Endothelial cell of umbilical vein (primary cell): ENCODE measurements at regions not wholly inside any gene's neighbourhood (a gene's known extent, or its start where the extent isn't known, plus 50 kb on each side); places are given as distances from the start of the nearest gene placed in this dataset.

Experiments used
- BruUV-seq: library from RNA; stranded (reverse); fragments of 400-500 nt; replicated peaks from 2 replicates; lab custom pipeline; 2021; lab: Mats Ljungman, UMichigan
- CTCF ChIA-PET: fragments of 300-600, 350-600 bp; sonication (Branson Sonifier 250); formaldehyde crosslinking; loops from one replicate; lab custom pipeline; 2021; ENCODE audit warnings: antibody characterized with exemption, inconsistent platforms; lab: Charles Lee
- POLR2A ChIA-PET: fragments of 300-600, 350-600 bp; sonication (Branson Sonifier 250); formaldehyde crosslinking; loops from one replicate; lab custom pipeline; 2021; ENCODE audit warnings: antibody characterized with exemption, inconsistent platforms; lab: Charles Lee
- DNase-seq: peaks from one replicate; pipeline ENCODE4 v3.0.0-alpha.2; 2011; ENCODE audit warnings: low read depth, low spot score
- FAIRE-seq: peaks from 2 replicates; lab custom pipeline; 2011; peaks lifted over from hg19 to GRCh38; lab: Jason Lieb, UNC
- H2AFZ ChIP-seq: 2 replicates; pipeline ENCODE4 v1.6.0; 2012; ENCODE audit warnings: low read depth, low read length, control low read depth, inconsistent platforms
- H3K27ac ChIP-seq: 2 replicates; pipeline ENCODE4 v1.5.1; 2011; ENCODE audit warnings: low read depth, mild to moderate bottlenecking, control low read depth, low read length, moderate library complexity; ENCODE audit not compliant: insufficient read depth
- H3K27me3 ChIP-seq, 2 experiments: 2 replicates each; pipeline versions ENCODE4 v1.6.0 to v1.6.1; 2011; ENCODE audit warnings: low read length in 2 of 2, mixed read lengths in 1 of 2; ENCODE audit not compliant: control insufficient read depth in 2 of 2, insufficient read depth in 2 of 2
- H3K36me3 ChIP-seq, 2 experiments: 2 replicates in 1 of 2; 3 replicates in 1 of 2; pipeline ENCODE4 v1.5.1; 2011; ENCODE audit warnings: low read length in 2 of 2, mild to moderate bottlenecking in 1 of 2, moderate library complexity in 1 of 2; ENCODE audit not compliant: control insufficient read depth in 2 of 2, insufficient read depth in 2 of 2; ENCODE audit errors: extremely low read depth in 1 of 2
- H3K4me1 ChIP-seq: 3 replicates; pipeline ENCODE4 v1.5.1; 2011; ENCODE audit warnings: mild to moderate bottlenecking, low read length; ENCODE audit not compliant: control insufficient read depth, insufficient read depth; ENCODE audit errors: extremely low read depth
- H3K4me2 ChIP-seq: 2 replicates; pipeline ENCODE4 v1.6.1; 2011; ENCODE audit warnings: low read length, control low read depth, mixed read lengths; ENCODE audit not compliant: insufficient read depth
- H3K4me3 ChIP-seq, 3 experiments: fragments of 200-600 bp in 1 of 3; sonication (generic), shearing (Covaris generic) in 1 of 3; replicated peaks in 1 of 3; 2 replicates each; pipeline ENCODE4 v1.5.1; 2011 to 2016; ENCODE audit warnings: control low read depth in 3 of 3, low read length in 3 of 3, mild to moderate bottlenecking in 2 of 3, inconsistent platforms in 1 of 3, low read depth in 1 of 3, moderate library complexity in 1 of 3; ENCODE audit not compliant: insufficient read depth in 1 of 3
- H3K79me2 ChIP-seq: 2 replicates; pipeline ENCODE4 v1.6.0; 2012; ENCODE audit warnings: low read length, inconsistent platforms; ENCODE audit not compliant: control insufficient read depth, insufficient read depth
- H3K9ac ChIP-seq: replicated peaks from 2 replicates; pipeline ENCODE3; 2011; ENCODE audit warnings: low read length, control low read depth; ENCODE audit not compliant: insufficient read depth; ENCODE audit errors: extremely low read depth
- H3K9me1 ChIP-seq: replicated peaks from 3 replicates; pipeline ENCODE4 v1.6.0; 2011; ENCODE audit warnings: mild to moderate bottlenecking, low read length; ENCODE audit not compliant: control insufficient read depth, insufficient read depth; ENCODE audit errors: extremely low read depth
- H3K9me3 ChIP-seq: replicated peaks from 2 replicates; pipeline ENCODE4 v1.5.1; 2012; ENCODE audit warnings: low read length, inconsistent platforms; ENCODE audit not compliant: control insufficient read depth, insufficient read depth
- H4K20me1 ChIP-seq: replicated peaks from 2 replicates; pipeline ENCODE3; 2011; ENCODE audit warnings: mild to moderate bottlenecking, low read length; ENCODE audit not compliant: control insufficient read depth, insufficient read depth; ENCODE audit errors: extremely low read depth
- CTCF ChIP-seq, 2 donors: IDR thresholded peaks; 1 replicate in 1 of 2; 2 replicates in 1 of 2; pipeline ENCODE4 v1.5.1; 2011; ENCODE audit warnings: low read length in 2 of 2, mild to moderate bottlenecking in 2 of 2, moderate library complexity in 2 of 2, control low read depth in 1 of 2, inconsistent platforms in 1 of 2, low read depth in 1 of 2; ENCODE audit not compliant: insufficient read depth in 1 of 2; ENCODE audit errors: extremely low read depth in 1 of 2
- EZH2 ChIP-seq: IDR thresholded peaks from 2 replicates; pipeline ENCODE4 v1.6.1; 2012; ENCODE audit warnings: borderline replicate concordance, low read depth, mild to moderate bottlenecking, moderate library complexity, low read length, inconsistent platforms; ENCODE audit not compliant: severe bottlenecking
- FOS ChIP-seq: IDR thresholded peaks from 2 replicates; pipeline ENCODE4 v1.6.1; 2011; ENCODE audit warnings: mild to moderate bottlenecking, low read length, moderate library complexity, borderline replicate concordance; ENCODE audit not compliant: insufficient read depth
- GATA2 ChIP-seq: IDR thresholded peaks from 2 replicates; pipeline ENCODE4 v1.7.0; 2011; ENCODE audit warnings: low read depth, mild to moderate bottlenecking, moderate library complexity, mixed read lengths, low read length; ENCODE audit not compliant: insufficient read length, insufficient read depth
- JUN ChIP-seq: IDR thresholded peaks from 2 replicates; pipeline ENCODE4 v1.6.1; 2011; ENCODE audit warnings: borderline replicate concordance, low read depth; ENCODE audit not compliant: insufficient read length, insufficient read depth
- MAX ChIP-seq: IDR thresholded peaks from 2 replicates; pipeline ENCODE4 v1.6.1; 2011; ENCODE audit not compliant: insufficient read depth, insufficient read length
- MYC ChIP-seq: IDR thresholded peaks from one replicate; pipeline ENCODE4 v1.6.1; 2011; ENCODE audit warnings: mild to moderate bottlenecking, low read depth, low read length
- POLR2A ChIP-seq: IDR thresholded peaks from 2 replicates; pipeline ENCODE4 v1.6.1; 2012; ENCODE audit warnings: low read depth, mild to moderate bottlenecking, control low read depth, low read length
- POLR2AphosphoS5 ChIP-seq: IDR thresholded peaks from 2 replicates; pipeline ENCODE4 v1.6.1; 2012; ENCODE audit warnings: low read depth, mild to moderate bottlenecking, control low read depth, low read length, moderate library complexity; ENCODE audit not compliant: insufficient read depth
- dilution Hi-C: fragments of 300-500 bp; cut with MboI; formaldehyde crosslinking; loops from one replicate; pipeline ENCODE4 v1.15.0; 2019; ENCODE audit warnings: low sequenced_read_pairs; ENCODE audit not compliant: extremely low pct_ligation_motif_present
- intact Hi-C: fragments of 100-400 bp; cut with micrococcal nuclease; formaldehyde crosslinking; loops from one replicate; pipeline ENCODE4 v1.10.0; 2022

GRCh38 chr17:54177606-54178308 is 355.0 kb downstream of the KIF2B start:
- POLR2A ChIA-PET, result no interaction called here
- H3K9ac ChIP-seq, result no peak overlapping the region
- no peak overlapping the region for H3K4me3 ChIP-seq
- peaks cover 2% of the 10 kb centered on the region for H3K9me3 ChIP-seq
- no TSS peak for BruUV-seq
- intact Hi-C loops, result no loop called here
- no peaks in the 10 kb centered on the region for H4K20me1 ChIP-seq
- FAIRE-seq (no peak), DNase-seq (no peak)
- no peaks in the 10 kb centered on the region for H3K27me3 ChIP-seq
- CTCF ChIA-PET, result no interaction called here
- TF ChIP-seq EZH2 (no peak), POLR2AphosphoS5 (no peak), FOS (no peak), POLR2A (no peak), MAX (no peak), JUN (no peak), CTCF (IDR thresholded peaks at IDR 0.05; ENCODE audit: extremely low read depth in 1 of 2, insufficient read depth in 1 of 2, low read depth in 1 of 2, low read length in 2 of 2) (no peak), GATA2 (no peak), MYC (no peak)
- H3K9me1 ChIP-seq, result no peaks in the 10 kb centered on the region
- H3K4me1 ChIP-seq, result no peaks in the 10 kb centered on the region
- dilution Hi-C loops, result no loop called here
- H3K79me2 ChIP-seq, result no peaks in the 10 kb centered on the region
- no peaks in the 10 kb centered on the region for H3K36me3 ChIP-seq
- H2AFZ ChIP-seq, result no peak overlapping the region
- H3K27ac ChIP-seq, result no peak overlapping the region
- no peak overlapping the region for H3K4me2 ChIP-seq
